HEK293 (cell line): ENCODE measurements at regions not wholly inside any gene's neighbourhood (a gene's known extent, or its start where the extent isn't known, plus 50 kb on each side); places are given as distances from the start of the nearest gene placed in this dataset.

ENCODE experiments used
- RBAK ChIP-seq: fragments of 450-650 bp; formaldehyde crosslinking; IDR thresholded peaks from 2 replicates; pipeline ENCODE4 v1.5.1; 2016; ENCODE audit warnings: missing biosample characterization, missing genetic modification characterization
- TCF7L2 ChIP-seq: IDR thresholded peaks from 2 replicates; pipeline ENCODE4 v1.6.1; 2011; ENCODE audit warnings: low read depth, mild to moderate bottlenecking, inconsistent platforms, low read length, moderate library complexity, borderline replicate concordance
- ZNF37A ChIP-seq: fragments of 450-650 bp; IDR thresholded peaks from 2 replicates; pipeline ENCODE4 v1.5.1; 2018; ENCODE audit warnings: missing biosample characterization, missing genetic modification characterization
- ZSCAN23 ChIP-seq: fragments of 450-650 bp; formaldehyde crosslinking; IDR thresholded peaks from 2 replicates; pipeline ENCODE4 v1.5.1; 2016; ENCODE audit warnings: missing biosample characterization, missing genetic modification characterization
- TF ChIP-seq, protein P1 (sequence below): fragments of 450-650 bp; formaldehyde crosslinking; IDR thresholded peaks from 2 replicates; pipeline ENCODE4 v1.5.1; 2016; ENCODE audit warnings: missing biosample characterization, missing genetic modification characterization
- TF ChIP-seq, protein P2 (sequence below): fragments of 450-650 bp; formaldehyde crosslinking; IDR thresholded peaks from 2 replicates; pipeline ENCODE4 v1.5.1; 2017; ENCODE audit warnings: missing biosample characterization, missing genetic modification characterization

DNA sequence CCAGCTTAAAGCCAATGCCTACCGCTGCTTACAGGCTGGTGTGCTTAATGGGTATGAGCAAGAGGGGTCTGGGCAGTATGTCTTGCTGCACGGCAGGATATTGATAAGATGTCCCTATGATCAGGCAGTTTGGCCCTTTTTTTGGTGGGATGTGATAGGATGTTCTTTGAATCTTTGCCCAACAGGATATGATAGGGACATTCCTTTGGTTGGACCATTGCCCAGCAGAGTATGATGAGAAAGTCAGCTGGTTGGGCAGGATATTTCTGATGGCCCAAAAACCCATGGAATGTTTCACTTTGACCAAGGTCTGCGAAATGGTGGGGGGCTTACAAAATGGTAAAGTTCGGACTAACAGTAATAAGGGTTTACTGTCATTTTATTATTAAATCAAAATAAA, 1060.6 kb downstream of the STIM2 start:
- TF ChIP-seq, protein P1, sequence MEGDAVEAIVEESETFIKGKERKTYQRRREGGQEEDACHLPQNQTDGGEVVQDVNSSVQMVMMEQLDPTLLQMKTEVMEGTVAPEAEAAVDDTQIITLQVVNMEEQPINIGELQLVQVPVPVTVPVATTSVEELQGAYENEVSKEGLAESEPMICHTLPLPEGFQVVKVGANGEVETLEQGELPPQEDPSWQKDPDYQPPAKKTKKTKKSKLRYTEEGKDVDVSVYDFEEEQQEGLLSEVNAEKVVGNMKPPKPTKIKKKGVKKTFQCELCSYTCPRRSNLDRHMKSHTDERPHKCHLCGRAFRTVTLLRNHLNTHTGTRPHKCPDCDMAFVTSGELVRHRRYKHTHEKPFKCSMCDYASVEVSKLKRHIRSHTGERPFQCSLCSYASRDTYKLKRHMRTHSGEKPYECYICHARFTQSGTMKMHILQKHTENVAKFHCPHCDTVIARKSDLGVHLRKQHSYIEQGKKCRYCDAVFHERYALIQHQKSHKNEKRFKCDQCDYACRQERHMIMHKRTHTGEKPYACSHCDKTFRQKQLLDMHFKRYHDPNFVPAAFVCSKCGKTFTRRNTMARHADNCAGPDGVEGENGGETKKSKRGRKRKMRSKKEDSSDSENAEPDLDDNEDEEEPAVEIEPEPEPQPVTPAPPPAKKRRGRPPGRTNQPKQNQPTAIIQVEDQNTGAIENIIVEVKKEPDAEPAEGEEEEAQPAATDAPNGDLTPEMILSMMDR (tag by site-specific recombination), result no peak
- TF ChIP-seq RBAK (no peak), TCF7L2 (no peak), ZNF37A (no peak), ZSCAN23 (tag by site-specific recombination) (no peak)
- TF ChIP-seq, protein P2, sequence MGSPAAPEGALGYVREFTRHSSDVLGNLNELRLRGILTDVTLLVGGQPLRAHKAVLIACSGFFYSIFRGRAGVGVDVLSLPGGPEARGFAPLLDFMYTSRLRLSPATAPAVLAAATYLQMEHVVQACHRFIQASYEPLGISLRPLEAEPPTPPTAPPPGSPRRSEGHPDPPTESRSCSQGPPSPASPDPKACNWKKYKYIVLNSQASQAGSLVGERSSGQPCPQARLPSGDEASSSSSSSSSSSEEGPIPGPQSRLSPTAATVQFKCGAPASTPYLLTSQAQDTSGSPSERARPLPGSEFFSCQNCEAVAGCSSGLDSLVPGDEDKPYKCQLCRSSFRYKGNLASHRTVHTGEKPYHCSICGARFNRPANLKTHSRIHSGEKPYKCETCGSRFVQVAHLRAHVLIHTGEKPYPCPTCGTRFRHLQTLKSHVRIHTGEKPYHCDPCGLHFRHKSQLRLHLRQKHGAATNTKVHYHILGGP (tag by site-specific recombination), result no peak
